ENCODE measurements at regions not wholly inside any gene's neighbourhood (a gene's known extent, or its start where the extent isn't known, plus 50 kb on each side); places are given as distances from the start of the nearest gene placed in this dataset.

DNA sequence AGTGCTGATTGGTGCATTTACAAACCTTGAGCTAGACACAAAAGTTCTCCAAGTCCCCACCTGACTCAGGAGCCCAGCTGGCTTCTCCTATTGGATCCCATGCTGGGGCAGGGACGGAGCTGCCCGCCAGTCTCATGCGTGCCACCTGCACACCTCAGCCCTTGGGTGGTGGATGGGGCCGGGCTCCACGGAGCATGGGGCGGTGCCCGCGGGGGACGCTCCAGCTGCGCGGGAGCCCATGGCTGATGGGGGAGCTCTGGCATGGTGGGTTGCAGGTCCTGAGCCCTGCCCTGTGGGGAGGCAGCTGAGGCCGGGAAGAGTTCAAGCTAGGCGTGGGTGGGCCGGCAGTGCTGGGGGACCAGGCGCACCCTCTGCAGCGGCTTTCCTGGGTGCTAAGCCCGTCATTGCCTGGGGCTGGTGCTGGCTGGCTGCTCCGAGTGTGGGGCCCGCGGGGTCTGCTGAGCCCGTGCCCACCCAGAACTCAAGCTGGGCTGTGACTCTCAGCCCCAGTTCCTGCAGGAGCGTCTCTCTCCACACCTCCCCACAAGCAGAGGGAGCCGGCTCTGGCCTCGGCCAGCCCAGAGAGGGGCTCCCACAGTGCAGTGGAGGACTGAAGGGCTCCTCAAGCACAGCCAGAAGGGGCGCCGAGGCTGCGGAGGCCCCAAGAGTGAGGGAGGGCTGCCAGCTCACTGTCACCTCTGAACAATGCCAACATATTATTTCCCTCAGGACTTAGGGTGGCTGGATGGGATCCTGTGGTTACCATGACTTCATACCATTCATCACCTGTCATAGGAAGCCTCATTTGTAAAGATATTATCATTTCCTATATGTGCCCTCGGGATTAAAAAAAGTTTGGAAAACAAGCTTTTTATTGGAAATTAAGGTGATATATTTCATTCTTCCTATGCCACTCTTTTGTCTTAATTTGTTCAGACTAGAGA lies 688.7 kb downstream of the ETS1 start:
- TF ChIP-seq CTCF (IDR thresholded peaks at IDR 0.05; ENCODE audit: insufficient read depth, low read depth, low read length) = no peak
- no peak for TF ChIP-seq EZH2 (IDR thresholded peaks at IDR 0.05; ENCODE audit: insufficient read depth, low read length)

Measured in astrocyte (in vitro differentiated cells and primary cell).